ENCODE measurements at regions not wholly inside any gene's neighbourhood (a gene's known extent, or its start where the extent isn't known, plus 50 kb on each side); places are given as distances from the start of the nearest gene placed in this dataset.

DNA sequence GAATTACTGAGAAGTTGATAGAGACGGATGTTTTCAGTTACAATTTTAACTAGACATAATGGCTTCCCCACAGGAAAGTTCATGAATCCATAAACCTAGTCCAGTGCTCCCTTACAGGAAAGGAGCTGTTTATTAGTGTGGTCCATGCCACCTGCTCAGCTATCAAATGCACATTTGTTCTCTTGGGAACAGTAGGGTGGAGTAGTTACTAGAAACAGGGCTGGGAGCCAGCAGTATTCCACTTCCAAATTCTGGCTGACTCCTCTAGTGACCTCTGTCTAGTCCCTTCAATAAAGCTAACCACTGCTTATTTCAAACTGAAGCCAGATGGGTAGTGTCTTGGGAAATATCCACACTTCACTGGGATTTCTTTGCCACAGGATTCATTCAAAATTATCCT is 88.4 kb upstream of the TLL1 start:
- no peaks in the 10 kb centered on the region for H3K4me1 ChIP-seq (ENCODE audit: control extremely low read depth in 1 of 4, control insufficient read depth in 4 of 4, insufficient read depth in 4 of 4, low read length in 3 of 4)
- ChIA-PET POLR2A (interaction anchor here (0.6 kb wide), 1 partner anchor 479 kb away, joined by 3 read pairs; no protein-coding TSS in a partner anchor), CTCF (no interaction called here)
- H3K27ac ChIP-seq (ENCODE audit: insufficient read depth in 1 of 2, low read depth in 1 of 2, low read length in 2 of 2, poor library complexity in 1 of 2, severe bottlenecking in 2 of 2) = no peak overlapping the region
- H3K27me3 ChIP-seq (replicated peaks in 2 of 5; ENCODE audit: control insufficient read depth in 4 of 5, insufficient read depth in 5 of 5, low read length in 4 of 5) = peaks cover 0 to 3% (median 0%) of the 10 kb centered on the region in 5 experiments
- WGBS (ENCODE audit: insufficient coverage) = no CpG with 5 or more reads among the region's 1 CpG
- no peak overlapping the region for H3K4me3 ChIP-seq (ENCODE audit: control insufficient read depth in 1 of 7, extremely low read depth in 1 of 7, insufficient read depth in 4 of 7, low read depth in 2 of 7, low read length in 6 of 7)
- no peak for DNase-seq
- H3K9me3 ChIP-seq (ENCODE audit: control extremely low read depth in 1 of 5, control insufficient read depth in 4 of 5, insufficient read depth in 2 of 5, low read depth in 1 of 5, low read length in 4 of 5) = no peaks in the 10 kb centered on the region
- H3K36me3 ChIP-seq (ENCODE audit: control insufficient read depth in 4 of 4, insufficient read depth in 4 of 4, low read length in 3 of 4) = no peaks in the 10 kb centered on the region

DNA sequence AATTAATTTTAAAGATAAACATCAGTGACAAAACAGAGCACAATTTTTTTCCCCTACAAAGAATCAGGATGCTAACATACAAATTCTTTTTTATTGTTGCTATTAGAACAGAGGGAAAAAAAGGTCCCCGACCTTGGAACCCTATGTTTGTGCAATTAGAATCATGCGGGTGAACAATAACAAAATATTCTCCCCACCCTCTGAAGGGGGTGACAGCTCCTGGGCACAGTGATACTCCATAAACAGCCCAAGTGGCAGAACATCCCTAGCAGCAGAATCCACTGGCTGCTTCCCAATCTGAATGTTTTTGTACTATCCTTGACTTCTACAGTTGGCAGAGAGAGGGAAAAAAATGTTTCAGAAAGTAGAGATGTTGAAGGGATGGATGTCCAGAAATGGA is 87.7 kb upstream of the TLL1 start:
- POLR2A ChIA-PET = no interaction called here
- WGBS (ENCODE audit: insufficient coverage) = no CpG with 5 or more reads among the region's 2 CpGs

DNA sequence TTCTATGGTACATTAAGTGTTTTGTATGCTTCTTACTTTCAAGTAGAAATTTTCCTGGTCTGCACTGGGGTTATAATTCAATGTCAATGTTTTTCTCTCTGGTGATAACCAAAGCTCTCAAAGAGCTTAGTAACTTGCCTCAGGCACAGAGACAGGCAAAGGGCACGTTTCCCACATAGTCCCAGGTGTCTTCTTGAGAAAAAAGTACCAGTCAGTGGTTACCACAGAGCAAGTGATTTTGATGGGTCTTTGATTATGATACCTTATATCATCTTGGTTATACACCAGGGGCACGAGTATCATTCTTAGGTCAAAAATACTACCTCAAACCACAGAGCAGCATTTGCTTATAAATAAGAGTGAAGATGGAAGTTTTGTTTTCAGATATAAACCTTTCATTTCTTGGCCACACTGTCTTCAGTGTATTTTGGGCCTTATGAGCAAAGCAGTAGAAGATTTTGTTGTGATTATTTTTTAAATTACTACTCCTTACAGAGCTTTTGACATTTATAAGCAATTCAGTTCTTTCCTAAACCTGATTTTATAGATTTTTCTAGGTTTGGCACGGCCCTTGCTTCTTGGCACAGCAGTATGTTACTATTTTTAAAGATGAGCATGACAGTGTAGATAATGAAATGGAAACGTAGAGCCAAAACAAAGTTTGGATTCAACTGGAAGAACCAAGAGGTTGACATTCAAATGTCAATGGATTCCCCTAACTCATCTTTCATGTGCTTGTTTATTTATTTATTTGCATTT is 85.3 kb upstream of the TLL1 start:
- Histone ChIP-seq H3K4me3 (ENCODE audit: control insufficient read depth in 1 of 7, extremely low read depth in 1 of 7, insufficient read depth in 4 of 7, low read depth in 2 of 7, low read length in 6 of 7) (no peak overlapping the region), H3K4me1 (ENCODE audit: control extremely low read depth in 1 of 4, control insufficient read depth in 4 of 4, insufficient read depth in 4 of 4, low read length in 3 of 4) (no peaks in the 10 kb centered on the region), H3K36me3 (ENCODE audit: control insufficient read depth in 4 of 4, insufficient read depth in 4 of 4, low read length in 3 of 4) (no peaks in the 10 kb centered on the region), H3K27me3 (replicated peaks in 2 of 5; ENCODE audit: control insufficient read depth in 4 of 5, insufficient read depth in 5 of 5, low read length in 4 of 5) (peaks cover 0 to 3% (median 0%) of the 10 kb centered on the region in 5 experiments), H3K9me3 (ENCODE audit: control extremely low read depth in 1 of 5, control insufficient read depth in 4 of 5, insufficient read depth in 2 of 5, low read depth in 1 of 5, low read length in 4 of 5) (no peaks in the 10 kb centered on the region), H3K27ac (ENCODE audit: insufficient read depth in 1 of 2, low read depth in 1 of 2, low read length in 2 of 2, poor library complexity in 1 of 2, severe bottlenecking in 2 of 2) (no peak overlapping the region)
- ChIA-PET POLR2A (no interaction called here), CTCF (interaction anchor here (0.6 kb wide), 1 partner anchor 10 kb away, joined by 3 read pairs; no protein-coding TSS in a partner anchor)
- 100% methylated on average over 1 of the region's 4 CpGs for WGBS (ENCODE audit: insufficient coverage)
- no peak for DNase-seq

More for the DNA sequence above, 87.7 kb upstream of the TLL1 start:
- DNase-seq = no peak
- Histone ChIP-seq H3K27me3 (replicated peaks in 2 of 5; ENCODE audit: control insufficient read depth in 4 of 5, insufficient read depth in 5 of 5, low read length in 4 of 5) (peaks cover 0 to 3% (median 0%) of the 10 kb centered on the region in 5 experiments), H3K4me3 (ENCODE audit: control insufficient read depth in 1 of 7, extremely low read depth in 1 of 7, insufficient read depth in 4 of 7, low read depth in 2 of 7, low read length in 6 of 7) (no peak overlapping the region), H3K36me3 (ENCODE audit: control insufficient read depth in 4 of 4, insufficient read depth in 4 of 4, low read length in 3 of 4) (no peaks in the 10 kb centered on the region), H3K27ac (ENCODE audit: insufficient read depth in 1 of 2, low read depth in 1 of 2, low read length in 2 of 2, poor library complexity in 1 of 2, severe bottlenecking in 2 of 2) (no peak overlapping the region), H3K4me1 (ENCODE audit: control extremely low read depth in 1 of 4, control insufficient read depth in 4 of 4, insufficient read depth in 4 of 4, low read length in 3 of 4) (no peaks in the 10 kb centered on the region), H3K9me3 (ENCODE audit: control extremely low read depth in 1 of 5, control insufficient read depth in 4 of 5, insufficient read depth in 2 of 5, low read depth in 1 of 5, low read length in 4 of 5) (no peaks in the 10 kb centered on the region)
- CTCF ChIA-PET = no interaction called here

DNA sequence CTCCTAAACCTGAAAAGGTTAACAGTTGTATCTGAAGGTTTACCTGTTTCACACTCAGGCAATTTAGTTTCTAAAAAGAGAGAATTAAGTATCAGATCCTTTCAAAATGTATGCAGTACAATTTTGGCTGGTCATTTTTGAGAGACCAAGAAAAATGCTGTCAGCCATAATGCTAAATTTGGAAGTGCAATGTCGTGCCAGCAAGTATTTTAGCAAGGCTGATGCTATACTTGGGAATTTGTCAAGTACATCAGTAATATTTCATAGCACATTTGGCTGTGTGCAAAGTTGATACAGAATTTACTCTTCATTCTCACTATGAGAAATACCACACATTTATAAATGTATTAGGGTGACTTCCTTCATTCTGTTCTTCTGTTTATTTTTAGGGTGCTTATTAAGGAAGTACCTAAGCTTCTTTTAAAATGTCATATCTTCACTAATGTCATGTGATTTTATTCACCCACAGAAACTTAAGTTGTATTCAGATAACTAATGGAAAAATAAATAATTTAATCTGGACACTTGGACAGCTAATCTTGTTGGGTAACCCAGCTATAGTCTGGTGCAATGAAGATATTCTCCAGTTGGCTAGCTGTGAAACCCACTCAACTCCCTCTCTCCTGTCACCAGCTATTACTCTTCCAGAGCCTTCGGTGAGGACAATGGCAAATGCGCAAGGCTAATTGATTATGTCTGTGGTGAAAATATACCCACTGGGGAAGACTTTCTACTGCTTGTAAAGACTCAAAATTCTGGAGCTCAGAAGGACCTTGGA is 84.2 kb upstream of the TLL1 start:
- H3K27ac ChIP-seq (ENCODE audit: insufficient read depth in 1 of 2, low read depth in 1 of 2, low read length in 2 of 2, poor library complexity in 1 of 2, severe bottlenecking in 2 of 2) = no peak overlapping the region
- no peaks in the 10 kb centered on the region for H3K9me3 ChIP-seq (ENCODE audit: control extremely low read depth in 1 of 5, control insufficient read depth in 4 of 5, insufficient read depth in 2 of 5, low read depth in 1 of 5, low read length in 4 of 5)
- ChIA-PET CTCF (no interaction called here), POLR2A (no interaction called here)
- no peaks in the 10 kb centered on the region for H3K4me1 ChIP-seq (ENCODE audit: control extremely low read depth in 1 of 4, control insufficient read depth in 4 of 4, insufficient read depth in 4 of 4, low read length in 3 of 4)
- DNase-seq = no peak
- peaks cover 0 to 3% (median 0%) of the 10 kb centered on the region in 5 experiments for H3K27me3 ChIP-seq (replicated peaks in 2 of 5; ENCODE audit: control insufficient read depth in 4 of 5, insufficient read depth in 5 of 5, low read length in 4 of 5)
- H3K36me3 ChIP-seq (ENCODE audit: control insufficient read depth in 4 of 4, insufficient read depth in 4 of 4, low read length in 3 of 4) = no peaks in the 10 kb centered on the region
- WGBS (ENCODE audit: insufficient coverage) = no CpG with 5 or more reads among the region's 3 CpGs
- no peak overlapping the region for H3K4me3 ChIP-seq (ENCODE audit: control insufficient read depth in 1 of 7, extremely low read depth in 1 of 7, insufficient read depth in 4 of 7, low read depth in 2 of 7, low read length in 6 of 7)

DNA sequence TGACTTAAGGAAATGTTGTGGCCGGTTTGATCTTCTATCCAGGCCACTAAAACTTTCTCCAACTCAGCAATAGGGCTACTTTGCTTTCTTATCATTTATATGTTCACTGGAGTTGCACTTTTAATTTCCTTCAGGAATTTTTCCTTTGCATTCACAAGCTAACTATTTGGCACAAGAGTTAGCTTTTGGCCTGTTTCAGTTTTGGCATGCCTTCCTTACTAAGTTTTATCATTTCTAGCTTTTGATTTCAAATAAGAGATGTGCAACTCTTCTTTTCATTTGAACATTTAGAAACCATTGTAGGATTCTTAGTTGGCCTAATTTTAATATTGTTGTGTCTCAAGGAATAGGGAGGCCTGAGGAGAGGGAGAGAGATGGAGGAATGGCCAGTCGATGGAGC is 79.8 kb upstream of the TLL1 start:
- Histone ChIP-seq H3K9me3 (ENCODE audit: control extremely low read depth in 1 of 5, control insufficient read depth in 4 of 5, insufficient read depth in 2 of 5, low read depth in 1 of 5, low read length in 4 of 5) (no peaks in the 10 kb centered on the region), H3K4me3 (ENCODE audit: control insufficient read depth in 1 of 7, extremely low read depth in 1 of 7, insufficient read depth in 4 of 7, low read depth in 2 of 7, low read length in 6 of 7) (no peak overlapping the region), H3K36me3 (ENCODE audit: control insufficient read depth in 4 of 4, insufficient read depth in 4 of 4, low read length in 3 of 4) (no peaks in the 10 kb centered on the region), H3K27ac (ENCODE audit: insufficient read depth in 1 of 2, low read depth in 1 of 2, low read length in 2 of 2, poor library complexity in 1 of 2, severe bottlenecking in 2 of 2) (no peak overlapping the region), H3K4me1 (ENCODE audit: control extremely low read depth in 1 of 4, control insufficient read depth in 4 of 4, insufficient read depth in 4 of 4, low read length in 3 of 4) (no peaks in the 10 kb centered on the region), H3K27me3 (replicated peaks in 2 of 5; ENCODE audit: control insufficient read depth in 4 of 5, insufficient read depth in 5 of 5, low read length in 4 of 5) (no peaks in the 10 kb centered on the region)
- POLR2A ChIA-PET = no interaction called here
- DNase-seq = no peak
- CTCF ChIA-PET = no interaction called here
- WGBS (ENCODE audit: insufficient coverage) = no CpG with 5 or more reads among the region's 2 CpGs

DNA sequence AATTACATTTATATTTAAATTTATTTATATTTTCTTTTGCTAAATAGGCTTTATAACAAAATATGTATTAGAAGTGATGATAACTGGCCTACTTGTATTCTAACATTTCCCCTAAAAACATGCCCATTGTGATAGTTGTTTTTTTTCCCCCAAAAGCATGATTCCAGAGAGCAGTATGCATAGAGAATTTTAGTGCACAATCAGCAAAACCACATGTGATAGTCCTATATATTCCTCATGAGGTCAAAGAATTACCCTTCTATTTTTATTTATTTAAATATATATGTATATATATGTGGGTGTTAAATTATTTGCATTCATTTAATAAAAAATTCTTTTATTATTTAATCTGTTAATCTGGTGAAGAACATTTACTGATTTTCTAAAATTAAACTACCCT is 78.2 kb upstream of the TLL1 start:
- CTCF ChIA-PET = no interaction called here
- DNase-seq = no peak
- Histone ChIP-seq H3K27ac (ENCODE audit: insufficient read depth in 1 of 2, low read depth in 1 of 2, low read length in 2 of 2, poor library complexity in 1 of 2, severe bottlenecking in 2 of 2) (no peak overlapping the region), H3K4me1 (ENCODE audit: control extremely low read depth in 1 of 4, control insufficient read depth in 4 of 4, insufficient read depth in 4 of 4, low read length in 3 of 4) (no peaks in the 10 kb centered on the region), H3K9me3 (ENCODE audit: control extremely low read depth in 1 of 5, control insufficient read depth in 4 of 5, insufficient read depth in 2 of 5, low read depth in 1 of 5, low read length in 4 of 5) (no peaks in the 10 kb centered on the region), H3K36me3 (ENCODE audit: control insufficient read depth in 4 of 4, insufficient read depth in 4 of 4, low read length in 3 of 4) (no peaks in the 10 kb centered on the region), H3K4me3 (ENCODE audit: control insufficient read depth in 1 of 7, extremely low read depth in 1 of 7, insufficient read depth in 4 of 7, low read depth in 2 of 7, low read length in 6 of 7) (no peak overlapping the region), H3K27me3 (replicated peaks in 2 of 5; ENCODE audit: control insufficient read depth in 4 of 5, insufficient read depth in 5 of 5, low read length in 4 of 5) (no peaks in the 10 kb centered on the region)
- POLR2A ChIA-PET = no interaction called here

DNA sequence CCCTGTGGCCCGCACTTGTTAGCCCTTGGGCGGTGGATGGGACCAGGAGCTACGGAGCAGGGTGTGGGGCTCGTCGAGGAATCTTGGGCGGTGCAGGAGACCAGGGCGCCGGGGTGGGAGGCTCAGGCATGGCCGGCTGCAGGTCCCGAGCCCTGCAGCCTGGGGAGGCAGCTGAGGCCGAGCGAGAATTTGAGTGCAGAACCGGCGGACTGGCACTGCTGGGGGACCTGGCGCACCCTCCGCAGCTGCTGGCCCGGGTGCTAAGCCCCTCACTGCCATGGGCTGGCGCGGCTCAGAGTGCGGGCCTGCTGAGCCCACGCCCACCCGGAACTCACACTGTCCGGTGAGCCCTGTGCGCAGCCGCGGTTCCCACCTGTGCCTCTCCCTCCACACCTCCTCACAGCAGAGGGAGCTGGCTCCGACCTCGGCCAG is 73.6 kb upstream of the TLL1 start:
- POLR2A ChIA-PET = no interaction called here
- Histone ChIP-seq H3K27ac (ENCODE audit: insufficient read depth in 1 of 2, low read depth in 1 of 2, low read length in 2 of 2, poor library complexity in 1 of 2, severe bottlenecking in 2 of 2) (no peak overlapping the region), H3K27me3 (replicated peaks in 2 of 5; ENCODE audit: control insufficient read depth in 4 of 5, insufficient read depth in 5 of 5, low read length in 4 of 5) (no peaks in the 10 kb centered on the region), H3K9me3 (ENCODE audit: control extremely low read depth in 1 of 5, control insufficient read depth in 4 of 5, insufficient read depth in 2 of 5, low read depth in 1 of 5, low read length in 4 of 5) (no peaks in the 10 kb centered on the region), H3K36me3 (ENCODE audit: control insufficient read depth in 4 of 4, insufficient read depth in 4 of 4, low read length in 3 of 4) (no peaks in the 10 kb centered on the region), H3K4me1 (ENCODE audit: control extremely low read depth in 1 of 4, control insufficient read depth in 4 of 4, insufficient read depth in 4 of 4, low read length in 3 of 4) (no peaks in the 10 kb centered on the region), H3K4me3 (ENCODE audit: control insufficient read depth in 1 of 7, extremely low read depth in 1 of 7, insufficient read depth in 4 of 7, low read depth in 2 of 7, low read length in 6 of 7) (no peak overlapping the region)
- WGBS (ENCODE audit: insufficient coverage) = 97% methylated on average over 25 of the region's 28 CpGs
- no peak for DNase-seq
- CTCF ChIA-PET = interaction anchor here (1.3 kb wide), 1 partner anchor 15 kb away, joined by 3 read pairs; no protein-coding TSS in a partner anchor
